MM.1S (cell line): ENCODE measurements at regions not wholly inside any gene's neighbourhood (a gene's known extent, or its start where the extent isn't known, plus 50 kb on each side); places are given as distances from the start of the nearest gene placed in this dataset.

Experiments used
- CTCF ChIP-seq: fragments of 300-600 bp; sonication (generic); IDR thresholded peaks from 2 replicates; pipeline ENCODE4 v1.5.1; 2016; ENCODE audit warnings: antibody characterized with exemption, low read length, mixed read lengths
- EZH2 ChIP-seq: fragments of 300-600 bp; sonication (generic); optimal IDR thresholded peaks from 2 replicates; pipeline ENCODE3; 2017; ENCODE audit warnings: low read depth, mild to moderate bottlenecking, antibody characterized with exemption, low read length, mixed read lengths
- EZH2phosphoT487 ChIP-seq: fragments of 300-600 bp; sonication (generic); IDR thresholded peaks from 2 replicates; pipeline ENCODE4 v1.6.1; 2018; ENCODE audit warnings: antibody characterized with exemption, low read length

- TF ChIP-seq CTCF (no peak), EZH2 (no peak), EZH2phosphoT487 (no peak)
Measured at GRCh38 chr2:21416226-21416625, 292.5 kb downstream of the TDRD15 start.
